ENCODE measurements at regions not wholly inside any gene's neighbourhood (a gene's known extent, or its start where the extent isn't known, plus 50 kb on each side); places are given as distances from the start of the nearest gene placed in this dataset.
"Not testable (repeated sequence)": the region's sequence is repeated elsewhere in the genome, so short reads cannot be mapped to it uniquely, and the experiment has no call there.

DNA sequence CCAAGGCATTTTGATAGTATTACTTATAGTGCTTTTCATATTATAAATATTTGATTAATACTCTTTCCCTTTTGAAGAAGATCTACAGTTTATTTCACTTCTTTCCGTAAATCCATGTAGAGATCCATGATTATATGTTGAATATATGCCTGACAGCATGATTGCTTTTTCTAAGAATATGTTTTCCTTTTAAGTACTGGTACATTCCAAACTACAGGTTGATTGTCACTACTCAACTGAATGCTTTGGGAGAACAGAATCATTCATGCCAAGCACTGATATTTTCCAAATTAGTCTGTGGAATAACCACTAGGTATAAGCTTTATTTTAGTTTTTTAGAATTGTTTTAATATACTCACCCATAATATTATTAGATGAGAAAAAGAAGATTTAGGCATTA, 330.2 kb downstream of the BCKDHB start:
- Mint-ChIP-seq H3K4me1 (no peaks in the 10 kb centered on the region), H3K27ac (no peak overlapping the region), H3K9me3 (peaks cover 2% of the 10 kb centered on the region), H3K4me3 (no peak overlapping the region), H3K27me3 (no peaks in the 10 kb centered on the region), H3K36me3 (ENCODE audit: low read depth) (no peaks in the 10 kb centered on the region)
- ChIA-PET POLR2A (no interaction called here), CTCF (no interaction called here)
- no peak for DNase-seq

- Mint-ChIP-seq H3K27ac (no peak overlapping the region), H3K4me3 (no peak overlapping the region), H3K4me1 (no peaks in the 10 kb centered on the region), H3K36me3 (ENCODE audit: low read depth) (no peaks in the 10 kb centered on the region), H3K27me3 (no peaks in the 10 kb centered on the region), H3K9me3 (peaks cover 12% of the 10 kb centered on the region)
- no peak for DNase-seq
- POLR2A ChIA-PET: no interaction called here
- CTCF ChIA-PET: no interaction called here
Measured at GRCh38 chr6:80435457-80435856, 329.0 kb downstream of the BCKDHB start.

- no peaks in the 10 kb centered on the region for H3K27me3 Mint-ChIP-seq
- H3K9me3 Mint-ChIP-seq: peaks cover 12% of the 10 kb centered on the region
- DNase-seq: no peak
- H3K4me3 Mint-ChIP-seq: no peak overlapping the region
- ChIA-PET POLR2A (no interaction called here), CTCF (no interaction called here)
- no peaks in the 10 kb centered on the region for H3K36me3 Mint-ChIP-seq (ENCODE audit: low read depth)
- H3K27ac Mint-ChIP-seq: no peak overlapping the region
- no peaks in the 10 kb centered on the region for H3K4me1 Mint-ChIP-seq
Measured at GRCh38 chr6:80434691-80435350, 328.4 kb downstream of the BCKDHB start.

DNA sequence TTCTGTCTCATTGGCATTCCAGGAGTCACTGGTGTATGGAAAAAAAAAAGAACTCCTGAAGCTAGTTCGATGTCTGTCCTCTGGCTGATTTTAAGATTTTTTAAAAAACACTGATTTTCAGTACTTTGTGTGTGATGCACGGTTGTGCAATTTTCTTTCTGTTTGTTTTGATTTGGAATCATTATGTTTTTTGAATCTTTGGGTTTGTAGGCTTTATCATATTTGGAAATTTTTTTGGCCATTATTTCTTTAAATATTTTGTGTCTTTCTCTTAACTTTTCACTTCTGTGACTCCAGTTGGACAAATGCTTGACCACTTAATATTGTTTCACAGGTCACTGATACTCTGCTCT, 327.2 kb downstream of the BCKDHB start:
- peaks cover 12% of the 10 kb centered on the region for H3K9me3 Mint-ChIP-seq
- H3K4me3 Mint-ChIP-seq: no peak overlapping the region
- no peak for DNase-seq
- no peaks in the 10 kb centered on the region for H3K27me3 Mint-ChIP-seq
- no peaks in the 10 kb centered on the region for H3K36me3 Mint-ChIP-seq (ENCODE audit: low read depth)
- no peaks in the 10 kb centered on the region for H3K4me1 Mint-ChIP-seq
- POLR2A ChIA-PET: no interaction called here
- CTCF ChIA-PET: no interaction called here
- H3K27ac Mint-ChIP-seq: no peak overlapping the region

- ChIA-PET CTCF (no interaction called here), POLR2A (no interaction called here)
- no peak for DNase-seq
- Mint-ChIP-seq H3K4me3 (no peak overlapping the region), H3K36me3 (ENCODE audit: low read depth) (no peaks in the 10 kb centered on the region), H3K27ac (no peak overlapping the region), H3K4me1 (no peaks in the 10 kb centered on the region), H3K9me3 (peaks cover 12% of the 10 kb centered on the region), H3K27me3 (no peaks in the 10 kb centered on the region)
Measured at GRCh38 chr6:80433010-80433672, 326.7 kb downstream of the BCKDHB start.

DNA sequence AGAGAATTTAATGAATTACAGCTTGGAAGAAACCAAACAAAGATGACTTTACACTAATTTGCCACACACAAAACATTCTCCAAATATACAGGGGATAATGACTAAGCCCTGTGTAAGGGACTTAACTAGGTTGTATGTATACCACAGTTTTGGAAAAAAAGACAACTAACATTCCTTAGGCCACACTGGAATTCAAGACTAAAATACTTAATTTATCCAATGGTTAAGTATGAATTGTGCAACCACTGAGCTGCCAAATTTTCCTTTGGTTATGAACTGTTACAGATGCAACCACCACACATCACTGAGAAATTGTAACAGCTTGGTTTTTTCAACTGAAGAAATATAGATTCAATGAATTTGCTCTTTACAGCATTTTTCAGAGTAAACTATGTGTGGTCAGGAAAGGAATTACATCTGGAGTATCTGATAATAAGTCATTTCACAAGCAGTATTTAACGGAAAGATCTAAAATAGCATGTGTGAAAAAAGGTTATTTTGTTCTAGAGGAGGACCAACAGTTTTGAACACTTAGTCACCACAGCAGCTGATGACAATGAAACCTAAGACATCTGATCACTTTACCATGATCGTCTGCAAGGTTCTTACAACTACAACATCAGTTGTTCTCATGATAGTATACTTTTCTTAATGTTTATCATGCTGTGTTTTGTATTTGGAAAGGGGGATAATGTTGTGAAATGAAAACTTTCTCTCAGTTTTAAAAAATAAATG, 318.8 kb downstream of the BCKDHB start:
- POLR2A ChIA-PET: no interaction called here
- H3K4me1 Mint-ChIP-seq: no peaks in the 10 kb centered on the region
- H3K36me3 Mint-ChIP-seq (ENCODE audit: low read depth): no peaks in the 10 kb centered on the region
- CTCF ChIA-PET: no interaction called here
- no peak overlapping the region for H3K4me3 Mint-ChIP-seq
- H3K27me3 Mint-ChIP-seq: no peaks in the 10 kb centered on the region
- DNase-seq: no peak
- H3K9me3 Mint-ChIP-seq: peaks cover 3% of the 10 kb centered on the region
- H3K27ac Mint-ChIP-seq: no peak overlapping the region

DNA sequence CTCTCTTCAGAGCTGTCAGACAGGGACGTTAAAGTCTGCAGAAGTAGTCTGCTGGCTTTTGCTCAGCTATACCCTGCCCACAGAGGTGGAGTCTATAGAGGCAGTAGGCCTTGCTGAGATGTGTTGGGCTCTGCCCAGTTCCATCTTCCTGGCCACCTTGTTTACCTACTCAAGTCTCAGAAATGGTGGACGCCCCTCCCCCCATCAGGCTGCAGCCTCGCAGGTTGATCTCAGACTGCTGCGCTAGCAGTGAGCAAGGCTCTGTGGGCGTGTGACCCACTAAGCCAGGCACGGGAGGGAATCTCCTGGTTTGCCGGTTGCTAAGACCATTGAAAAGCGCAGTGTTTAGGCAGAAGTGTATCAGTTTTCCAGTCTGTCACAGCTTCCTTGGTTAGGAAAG, 305.0 kb downstream of the BCKDHB start:
- ChIA-PET CTCF (no interaction called here), POLR2A (no interaction called here)
- no peak for DNase-seq
- Mint-ChIP-seq H3K4me3 (no peak overlapping the region), H3K9me3 (peaks cover 9% of the 10 kb centered on the region), H3K27me3 (no peaks in the 10 kb centered on the region), H3K36me3 (ENCODE audit: low read depth) (no peaks in the 10 kb centered on the region), H3K27ac (no peak overlapping the region), H3K4me1 (no peaks in the 10 kb centered on the region)

DNA sequence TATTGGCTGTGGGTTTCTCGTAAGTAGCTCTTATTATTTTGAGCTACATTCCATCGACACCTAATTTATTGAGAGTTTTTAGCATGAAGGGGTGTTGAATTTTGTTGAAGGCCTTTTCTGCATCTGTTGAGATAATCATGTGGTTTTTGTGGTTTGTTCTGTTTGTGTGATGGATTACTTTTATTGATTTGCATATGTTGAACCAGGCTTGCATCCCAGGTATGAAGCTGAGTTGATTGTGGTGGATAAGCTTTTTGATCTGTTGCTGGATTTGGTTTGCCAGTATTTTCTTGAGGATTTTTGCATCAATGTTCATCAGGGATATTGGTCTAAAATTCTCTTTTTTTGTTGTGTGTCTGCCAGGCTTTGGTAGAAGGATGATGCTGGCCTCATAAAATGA, 301.5 kb downstream of the BCKDHB start:
- POLR2A ChIA-PET; CTCF ChIA-PET; H3K27me3 Mint-ChIP-seq; H3K4me3 Mint-ChIP-seq; H3K4me1 Mint-ChIP-seq; H3K27ac Mint-ChIP-seq; H3K36me3 Mint-ChIP-seq (ENCODE audit: low read depth); DNase-seq: not testable (repeated sequence)
- peaks cover 12% of the 10 kb centered on the region for H3K9me3 Mint-ChIP-seq

- ChIA-PET CTCF (no interaction called here), POLR2A (no interaction called here)
- Mint-ChIP-seq H3K27ac (no peak overlapping the region), H3K27me3 (no peaks in the 10 kb centered on the region), H3K4me3 (no peak overlapping the region), H3K9me3 (peaks cover 12% of the 10 kb centered on the region), H3K36me3 (ENCODE audit: low read depth) (no peaks in the 10 kb centered on the region), H3K4me1 (no peaks in the 10 kb centered on the region)
- no peak for DNase-seq
Measured at GRCh38 chr6:80404889-80405288, 298.4 kb downstream of the BCKDHB start.

- Mint-ChIP-seq H3K36me3 (ENCODE audit: low read depth) (no peaks in the 10 kb centered on the region), H3K27ac (no peak overlapping the region), H3K27me3 (no peaks in the 10 kb centered on the region), H3K9me3 (peaks cover 12% of the 10 kb centered on the region), H3K4me1 (no peaks in the 10 kb centered on the region), H3K4me3 (no peak overlapping the region)
- ChIA-PET CTCF (no interaction called here), POLR2A (no interaction called here)
- no peak for DNase-seq
Measured at GRCh38 chr6:80403365-80403764, 296.9 kb downstream of the BCKDHB start.

- DNase-seq: no peak
Measured at GRCh38 chr6:80402266-80402665, 295.8 kb downstream of the BCKDHB start.

More at GRCh38 chr6:80402266-80402665, 295.8 kb downstream of the BCKDHB start:
- Mint-ChIP-seq H3K27me3 (no peaks in the 10 kb centered on the region), H3K4me1 (no peaks in the 10 kb centered on the region), H3K4me3 (no peak overlapping the region), H3K9me3 (peaks cover 10% of the 10 kb centered on the region), H3K36me3 (ENCODE audit: low read depth) (no peaks in the 10 kb centered on the region), H3K27ac (no peak overlapping the region)
- CTCF ChIA-PET: no interaction called here
- POLR2A ChIA-PET: no interaction called here

All from activated CD4-positive, alpha-beta memory T cell treated with anti-CD3 and anti-CD28 coated beads, Interleukin-2, amount 10 ng/mL, durations not matched to agents 7 days and 5 days (primary cell).